GM19240 (cell line): ENCODE measurements at regions not wholly inside any gene's neighbourhood (a gene's known extent, or its start where the extent isn't known, plus 50 kb on each side); places are given as distances from the start of the nearest gene placed in this dataset.
"Not testable (repeated sequence)": the region's sequence is repeated elsewhere in the genome, so short reads cannot be mapped to it uniquely, and the experiment has no call there.

Experiments
- DNase-seq: peaks from one replicate; pipeline ENCODE4 v3.0.0; 2011; ENCODE audit warnings: low spot score; ENCODE audit not compliant: insufficient read length

DNA sequence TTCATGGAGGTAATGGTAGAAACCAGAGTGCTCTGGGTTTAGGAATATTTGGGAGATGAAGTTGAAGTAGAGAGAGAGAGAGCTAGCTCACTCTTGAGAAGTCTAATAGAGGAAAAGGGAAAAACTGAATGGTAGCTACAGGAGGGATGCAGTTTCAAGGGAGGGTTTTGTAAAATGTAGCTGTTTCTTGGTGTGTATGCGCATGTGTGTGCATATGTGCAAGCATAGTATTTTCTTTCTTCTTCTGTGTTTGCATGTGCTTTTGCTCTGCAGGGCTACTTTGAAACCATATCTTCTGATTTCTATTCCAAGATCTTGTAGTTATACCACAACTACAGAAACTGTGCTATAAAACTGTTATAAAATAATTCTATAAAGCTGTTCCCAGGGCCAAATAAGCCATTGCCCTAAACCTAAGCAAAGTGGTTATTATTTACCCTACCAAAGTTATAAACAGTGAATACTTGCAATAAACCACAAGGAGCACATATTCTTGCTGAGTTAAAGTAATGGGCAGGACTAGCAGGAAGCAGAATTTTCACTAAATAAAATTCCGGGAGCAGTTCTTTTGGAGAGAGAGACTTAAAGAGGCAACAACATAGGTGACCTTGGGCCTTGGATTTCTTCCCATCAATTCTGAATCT, 145.3 kb upstream of the ZNF521 start:
- no peak for DNase-seq

GRCh38 chr18:25496544-25496943, 144.6 kb upstream of the ZNF521 start:
- DNase-seq: no peak

DNA sequence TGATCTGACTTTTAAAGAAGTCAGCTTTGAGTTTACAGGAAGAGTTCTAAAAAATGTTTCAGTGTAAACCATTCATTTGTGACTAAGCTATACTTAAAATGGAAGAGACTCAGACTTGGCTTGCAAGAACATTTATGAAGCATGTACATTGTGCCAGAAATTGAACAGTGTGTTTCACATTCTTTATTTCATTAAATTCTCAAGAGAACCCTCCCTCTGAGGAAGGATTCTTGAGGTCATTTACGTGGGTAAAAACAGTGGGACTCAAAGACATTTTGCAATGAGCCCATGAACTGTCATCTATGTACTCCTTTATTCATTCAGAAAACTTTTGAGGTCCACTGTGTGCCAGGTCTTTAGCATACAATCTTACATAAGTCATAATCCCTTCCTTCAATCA, 143.6 kb upstream of the ZNF521 start:
- DNase-seq: no peak

GRCh38 chr18:25494888-25495287, 142.9 kb upstream of the ZNF521 start:
- DNase-seq: no peak

DNA sequence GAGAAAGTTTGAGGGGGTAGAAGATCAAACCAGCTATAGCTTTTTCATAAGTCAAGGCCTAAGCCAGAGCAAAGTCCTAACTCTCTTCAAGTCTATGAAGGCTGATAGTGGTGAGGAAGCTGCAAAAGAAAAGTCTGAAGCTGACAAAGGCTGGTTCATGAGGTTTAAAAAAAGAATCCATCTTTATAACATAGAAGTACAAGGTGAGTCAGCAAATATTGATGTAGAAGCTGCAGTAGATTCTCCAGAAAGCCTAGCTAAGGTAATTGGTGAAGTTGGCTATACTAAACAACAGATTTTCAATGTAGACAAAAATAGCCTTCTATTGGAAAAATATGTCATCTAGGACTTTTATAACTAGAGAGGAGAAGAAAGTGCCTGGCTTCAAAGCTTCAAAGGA, 141.4 kb upstream of the ZNF521 start:
- no peak for DNase-seq

DNA sequence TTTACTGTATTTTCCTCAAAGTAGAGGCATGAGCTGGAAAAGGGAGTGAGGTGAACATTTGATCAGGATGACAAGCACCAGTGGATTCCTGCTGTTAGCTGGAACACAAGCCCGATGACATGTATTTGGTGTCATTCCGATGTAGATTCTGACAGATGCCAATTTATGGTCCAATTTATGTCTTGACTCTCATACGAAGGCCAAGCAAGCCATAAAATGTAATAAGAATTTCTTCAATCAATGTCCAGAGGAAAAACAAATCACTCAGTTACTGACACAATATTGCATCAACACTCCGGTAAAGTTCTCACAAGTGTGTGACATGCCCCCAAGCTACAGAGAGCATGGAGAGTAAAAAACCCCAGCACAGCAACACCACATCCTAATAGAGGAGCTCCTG, 138.3 kb upstream of the ZNF521 start:
- DNase-seq: no peak

DNA sequence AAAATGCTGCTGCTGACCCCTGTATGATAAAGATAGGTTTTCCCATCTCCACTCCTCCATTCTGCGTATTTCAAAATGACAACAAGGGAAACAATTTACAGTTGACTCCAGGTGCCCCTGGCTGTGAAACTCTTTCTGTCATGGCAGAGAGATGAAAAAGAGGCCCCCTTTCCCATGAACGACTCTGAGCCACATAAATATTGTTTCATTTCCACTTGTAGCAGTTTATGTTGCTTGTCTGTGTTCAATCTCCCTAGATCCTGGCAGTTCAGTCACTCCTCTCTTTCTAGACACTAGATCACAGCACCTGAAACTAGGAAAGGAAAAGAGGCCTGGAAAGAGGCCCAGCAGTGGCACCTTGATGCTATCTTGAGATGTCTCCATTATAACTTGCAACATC, 121.0 kb upstream of the ZNF521 start:
- no peak for DNase-seq

DNA sequence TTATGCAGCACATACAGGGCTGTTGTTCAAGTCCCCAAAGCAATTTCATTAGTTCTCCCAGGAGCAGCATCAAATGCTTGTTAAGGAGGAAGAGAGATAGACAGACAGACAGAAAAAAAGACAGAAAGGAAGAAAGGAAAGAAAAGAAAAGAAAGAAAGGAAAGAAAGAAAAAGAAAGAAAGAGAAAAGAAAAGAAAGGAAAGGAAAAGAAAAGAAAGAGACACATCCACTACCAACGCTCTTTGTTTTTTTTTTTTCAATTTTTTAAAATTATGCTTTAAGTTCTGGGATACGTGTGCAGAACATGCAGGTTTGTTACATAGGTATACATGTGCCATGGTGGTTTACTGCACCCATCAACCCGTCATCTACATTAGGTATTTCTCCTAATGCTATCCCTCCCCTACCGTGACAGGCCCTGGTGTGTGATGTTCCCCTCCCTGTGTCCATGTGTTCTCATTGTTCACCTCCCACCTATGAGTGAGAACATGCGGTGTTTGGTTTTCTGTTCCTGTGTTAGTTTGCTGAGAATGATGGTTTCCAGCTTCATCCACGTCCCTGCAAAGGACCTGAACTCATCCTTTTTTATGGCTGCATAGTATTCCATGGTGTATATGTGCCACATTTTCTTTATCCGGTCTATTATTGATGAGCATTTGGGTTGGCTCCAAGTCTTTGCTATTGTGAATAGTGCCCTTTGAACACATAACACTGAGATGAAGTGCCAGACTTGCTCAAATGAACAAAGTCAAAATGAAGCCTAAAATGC, 119.0 kb upstream of the ZNF521 start:
- not testable (repeated sequence) for DNase-seq

DNA sequence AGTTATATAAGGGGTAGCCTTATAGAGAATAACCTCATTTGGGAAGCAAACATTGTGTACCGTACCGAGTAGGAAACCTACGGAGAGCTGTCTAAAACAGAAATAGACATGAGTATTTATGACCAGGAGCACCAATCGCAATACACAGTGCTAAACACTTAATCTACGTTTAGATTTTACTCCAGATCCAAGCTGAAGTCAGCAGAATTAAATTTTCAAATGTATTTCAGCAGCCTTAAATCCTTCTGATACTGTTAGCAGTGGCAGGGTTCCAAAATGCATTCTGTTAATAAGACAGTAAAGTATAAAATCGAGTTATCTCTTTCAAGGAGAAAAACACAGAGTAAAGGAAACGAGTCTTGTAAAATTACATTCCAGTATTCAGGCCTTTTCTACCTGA, 118.1 kb upstream of the ZNF521 start:
- DNase-seq: no peak

DNA sequence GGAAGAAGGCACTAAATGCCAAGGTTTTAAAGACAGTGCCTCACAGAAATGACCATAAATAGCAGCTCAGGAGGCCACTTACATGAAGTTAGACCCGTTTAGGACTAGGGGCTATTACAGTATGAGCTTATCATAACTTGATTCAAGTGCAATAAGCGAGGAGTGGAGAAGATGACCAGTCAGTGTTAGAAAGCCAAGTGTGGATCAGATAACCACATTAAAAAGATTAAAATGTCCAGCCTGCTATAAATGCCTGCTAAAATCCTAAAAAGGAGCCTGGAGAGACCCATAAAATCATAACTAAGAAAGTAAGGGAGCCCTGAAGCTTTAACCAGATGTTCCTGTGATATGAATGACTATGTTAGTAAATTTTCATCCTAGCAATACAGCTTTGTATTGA, 117.5 kb upstream of the ZNF521 start:
- DNase-seq: no peak

GRCh38 chr18:25467226-25467987, 115.4 kb upstream of the ZNF521 start:
- no peak for DNase-seq

DNA sequence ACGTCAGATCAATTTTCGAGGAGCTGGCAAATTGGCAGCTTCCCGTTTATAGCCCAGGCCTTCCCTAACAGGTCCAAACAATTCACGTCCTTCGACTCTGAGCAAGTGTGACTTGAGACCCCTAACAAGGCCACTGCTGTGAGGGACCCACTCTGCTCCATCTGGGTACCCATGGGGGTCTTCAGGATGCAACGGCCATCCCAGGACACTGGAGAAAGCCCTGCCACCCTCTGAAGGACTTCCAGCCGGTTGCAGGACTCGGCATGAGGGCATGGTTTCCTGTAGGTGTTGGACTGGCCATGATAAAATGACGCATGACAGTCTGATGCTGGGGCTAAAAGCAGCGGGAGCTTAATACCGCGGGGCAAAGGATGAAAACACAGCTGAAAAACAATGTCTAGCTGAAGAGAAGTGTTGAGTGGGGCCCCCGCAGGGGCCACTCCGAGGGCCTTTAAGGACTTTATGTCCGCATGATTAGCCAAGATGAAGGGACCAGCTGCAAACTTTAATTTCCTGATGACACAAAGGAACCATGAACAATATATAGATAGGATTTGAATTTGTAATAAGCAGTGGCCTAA, 113.3 kb upstream of the ZNF521 start:
- DNase-seq: no peak

- DNase-seq: no peak
Measured at GRCh38 chr18:25464227-25464626, 112.3 kb upstream of the ZNF521 start.

DNA sequence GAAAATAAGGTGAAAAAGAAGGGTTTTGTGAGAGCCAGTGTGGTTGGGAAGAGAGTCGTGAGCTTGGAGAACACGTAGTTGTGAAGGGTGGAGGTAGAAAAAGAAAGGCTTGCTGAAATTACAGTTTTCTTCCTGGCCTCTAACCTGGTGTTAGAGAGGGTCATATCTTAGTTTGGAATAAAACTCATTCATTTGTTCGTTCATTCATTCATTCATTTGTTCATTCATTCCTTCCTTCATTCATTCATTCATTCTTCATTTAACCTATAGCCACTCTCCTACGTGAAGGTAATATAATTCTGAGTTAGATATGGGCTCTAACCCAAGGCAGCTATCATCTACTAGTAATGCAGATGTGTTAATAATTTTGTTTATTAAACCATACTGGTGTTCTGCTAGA, 111.8 kb upstream of the ZNF521 start:
- DNase-seq: no peak

DNA sequence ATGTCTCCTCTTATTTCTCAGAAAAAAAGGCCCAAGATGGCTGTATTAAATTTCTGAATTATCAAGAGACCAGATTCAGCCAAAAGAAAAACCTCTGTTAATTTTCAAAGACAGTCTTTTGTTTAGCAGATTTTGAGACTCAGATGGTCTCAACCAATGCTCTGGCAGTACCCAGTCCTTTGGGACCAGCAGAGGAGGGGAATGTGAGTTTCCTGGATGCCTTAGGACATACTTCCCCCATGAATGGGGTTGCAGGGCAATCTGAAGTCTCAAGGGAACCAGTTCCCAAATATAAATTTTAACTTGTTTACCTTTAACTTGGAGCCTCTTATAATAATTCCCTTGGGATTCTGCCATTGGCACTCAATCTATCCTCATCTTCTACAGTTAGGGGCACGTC, 107.8 kb upstream of the ZNF521 start:
- no peak for DNase-seq

- DNase-seq: no peak
Measured at GRCh38 chr18:25457601-25458000, 105.6 kb upstream of the ZNF521 start.

DNA sequence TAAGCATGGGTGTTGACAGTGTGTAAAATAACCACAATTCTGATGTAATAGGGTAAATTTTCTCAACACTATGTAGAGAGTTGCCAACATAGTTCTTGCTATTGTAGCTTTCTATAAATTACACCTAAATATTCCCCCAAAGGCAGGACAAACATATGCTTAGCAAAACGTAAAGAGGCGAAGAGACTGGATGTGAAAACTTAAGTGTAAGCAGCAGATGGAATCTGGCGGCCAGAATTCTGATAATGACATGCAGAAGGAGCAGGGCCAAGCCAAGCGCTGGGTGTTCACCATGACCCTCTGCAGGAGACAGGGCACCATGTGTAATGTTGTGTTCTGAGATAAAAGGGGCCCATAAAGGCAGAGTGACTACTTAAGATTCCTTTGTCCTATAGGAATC, 105.2 kb upstream of the ZNF521 start:
- DNase-seq: no peak

DNA sequence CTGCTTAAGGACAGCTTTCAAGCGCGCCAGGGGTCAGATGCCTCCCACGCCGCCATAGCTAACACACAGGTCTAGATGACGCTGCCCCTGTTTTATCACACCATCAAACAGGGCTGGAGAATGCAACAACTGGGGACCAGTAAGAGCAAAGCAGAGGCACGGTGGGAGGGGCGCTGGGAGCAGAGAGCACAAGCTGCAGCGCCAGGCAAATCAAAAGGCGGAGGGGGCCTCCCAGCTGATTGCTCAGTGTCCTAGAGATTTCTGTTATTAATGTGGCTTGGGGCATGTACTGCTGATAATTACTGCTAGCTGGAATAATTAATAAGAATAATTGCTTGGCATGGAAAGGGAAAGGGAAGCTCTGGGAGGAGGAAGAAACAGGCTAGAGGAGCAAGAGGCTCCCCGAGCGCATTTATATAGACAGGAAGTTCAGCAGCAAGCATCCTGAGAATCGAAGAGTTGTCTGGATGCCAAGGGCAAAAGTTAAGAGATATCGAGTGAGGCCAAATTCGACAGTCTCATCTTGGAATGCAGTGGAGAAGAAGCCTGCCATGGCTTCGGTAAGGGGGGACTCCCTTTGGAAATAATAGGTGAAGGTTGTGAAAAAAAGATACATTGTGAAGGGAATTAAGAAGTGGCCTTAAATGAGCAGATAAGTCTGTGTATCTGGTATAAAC, 104.5 kb upstream of the ZNF521 start:
- DNase-seq: no peak

GRCh38 chr18:25455646-25456045, 103.7 kb upstream of the ZNF521 start:
- no peak for DNase-seq

- DNase-seq: no peak
Measured at GRCh38 chr18:25455159-25455558, 103.2 kb upstream of the ZNF521 start.

- no peak for DNase-seq
Measured at GRCh38 chr18:25454730-25455129, 102.8 kb upstream of the ZNF521 start.

GRCh38 chr18:25454270-25454659, 102.3 kb upstream of the ZNF521 start:
- DNase-seq: no peak
